WTC11 (cell line): ENCODE measurements at regions not wholly inside any gene's neighbourhood (a gene's known extent, or its start where the extent isn't known, plus 50 kb on each side); places are given as distances from the start of the nearest gene placed in this dataset.

ENCODE experiments used
- ATF1 ChIP-seq: sonication (generic); formaldehyde crosslinking; IDR thresholded peaks from 2 replicates; pipeline ENCODE4 v1.8.1; 2023; ENCODE audit warnings: mild to moderate bottlenecking, moderate library complexity, missing genetic modification reagents
- ATF2 ChIP-seq: sonication (generic); formaldehyde crosslinking; IDR thresholded peaks from 2 replicates; pipeline ENCODE4 v1.8.1; 2022; ENCODE audit warnings: low read depth, missing genetic modification reagents, borderline replicate concordance
- ATF3 ChIP-seq: sonication (generic); formaldehyde crosslinking; conservative IDR thresholded peaks from 2 replicates; pipeline ENCODE4 v1.8.1; 2022; ENCODE audit warnings: mild to moderate bottlenecking, missing genetic modification reagents
- CTCF ChIP-seq: fragments of 200-600 bp; IDR thresholded peaks from 2 replicates; pipeline ENCODE4 v1.8.0; 2022; ENCODE audit warnings: antibody characterized with exemption
- ESRRA ChIP-seq: sonication (generic); formaldehyde crosslinking; IDR thresholded peaks from 2 replicates; pipeline ENCODE4 v1.8.1; 2022; ENCODE audit warnings: mild to moderate bottlenecking, missing genetic modification reagents, borderline replicate concordance
- GABPB1 ChIP-seq: sonication (generic); formaldehyde crosslinking; IDR thresholded peaks from 2 replicates; pipeline ENCODE4 v1.8.1; 2023; ENCODE audit warnings: mild to moderate bottlenecking, missing genetic modification reagents
- MAX ChIP-seq: sonication (generic); formaldehyde crosslinking; IDR thresholded peaks from 2 replicates; pipeline ENCODE4 v1.8.0; 2022; ENCODE audit warnings: mild to moderate bottlenecking, missing genetic modification reagents
- NFE2L1 ChIP-seq: sonication (generic); formaldehyde crosslinking; IDR thresholded peaks from 2 replicates; pipeline ENCODE4 v1.8.1; 2023; ENCODE audit warnings: missing genetic modification reagents
- SP1 ChIP-seq: sonication (generic); formaldehyde crosslinking; conservative IDR thresholded peaks from 2 replicates; pipeline ENCODE4 v1.8.1; 2022; ENCODE audit warnings: missing genetic modification reagents
- TEAD1 ChIP-seq: sonication (generic); formaldehyde crosslinking; IDR thresholded peaks from 2 replicates; pipeline ENCODE4 v1.8.0; 2022; ENCODE audit warnings: mild to moderate bottlenecking, missing genetic modification reagents
- ZBTB21 ChIP-seq: sonication (generic); formaldehyde crosslinking; IDR thresholded peaks from 2 replicates; pipeline ENCODE4 v1.8.1; 2023; ENCODE audit warnings: mild to moderate bottlenecking, missing genetic modification reagents, borderline replicate concordance
- ZBTB43 ChIP-seq: sonication (generic); formaldehyde crosslinking; IDR thresholded peaks from 2 replicates; pipeline ENCODE4 v1.8.1; 2023; ENCODE audit warnings: mild to moderate bottlenecking, missing genetic modification reagents
- ZNF512 ChIP-seq: sonication (generic); formaldehyde crosslinking; IDR thresholded peaks from 2 replicates; pipeline ENCODE4 v1.8.1; 2022; ENCODE audit warnings: missing genetic modification reagents, borderline replicate concordance

GRCh38 chr10:128957221-128957620 lies 509.8 kb upstream of the MGMT start:
- TF ChIP-seq CTCF (no peak), ATF2 (no peak), ZBTB43 (CRISPR knock-in tag) (no peak), ATF1 (CRISPR knock-in tag) (no peak), ZBTB21 (CRISPR knock-in tag) (no peak), TEAD1 (no peak), ATF3 (CRISPR knock-in tag) (no peak), ZNF512 (CRISPR knock-in tag) (no peak), NFE2L1 (CRISPR knock-in tag) (no peak), MAX (CRISPR knock-in tag) (no peak), SP1 (CRISPR knock-in tag) (no peak), GABPB1 (CRISPR knock-in tag) (no peak), ESRRA (CRISPR knock-in tag) (no peak)
